ENCODE measurements at regions not wholly inside any gene's neighbourhood (a gene's known extent, or its start where the extent isn't known, plus 50 kb on each side); places are given as distances from the start of the nearest gene placed in this dataset.

GRCh38 chr11:56890584-56891305 lies 98.0 kb upstream of the OR5AK2 start:
- no peak for ATAC-seq
- Histone ChIP-seq H3K9me3 (no peaks in the 10 kb centered on the region), H3K4me1 (peaks cover 10% of the 10 kb centered on the region), H3K36me3 (replicated peaks in 1 of 2; ENCODE audit: insufficient read depth in 1 of 2, low read depth in 2 of 2) (no peaks in the 10 kb centered on the region), H3K27ac (no peak overlapping the region), H3K4me3 (no peak overlapping the region), H3K27me3 (no peaks in the 10 kb centered on the region)
- 66 to 67% methylated on average over 9 of the region's 9 CpGs for WGBS, 2 donors
- intact Hi-C loops (cut with DNase I) = no loop called here
- no peak for DNase-seq
- TF ChIP-seq CTCF (IDR thresholded peaks at IDR 0.05) (no peak), POLR2A (IDR thresholded peaks at IDR 0.05) (no peak)

DNA sequence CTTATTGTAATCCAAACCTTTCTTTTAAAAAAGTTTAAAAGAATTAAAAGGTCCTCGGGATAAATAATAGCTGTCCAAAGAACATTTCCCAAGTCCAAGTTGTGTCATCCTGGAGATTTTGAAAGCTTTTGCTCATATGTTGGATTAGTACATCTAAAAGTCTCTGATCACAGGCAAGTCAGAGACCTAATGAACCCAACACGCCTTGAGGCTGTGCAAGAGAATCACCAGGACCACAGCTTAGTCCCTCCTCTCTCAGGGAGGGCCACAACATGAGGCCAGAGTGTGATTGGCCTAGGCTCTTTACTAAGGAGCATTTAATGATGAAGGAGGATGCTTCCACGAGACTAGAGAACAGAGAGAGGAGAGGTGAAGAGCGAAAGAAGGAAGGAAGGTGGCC lies 98.7 kb upstream of the OR5AK2 start:
- no peak for TF ChIP-seq POLR2A (IDR thresholded peaks at IDR 0.05)
- no peak for TF ChIP-seq CTCF (IDR thresholded peaks at IDR 0.05)
- intact Hi-C loops (cut with DNase I) = no loop called here
- no peak overlapping the region for H3K4me3 ChIP-seq
- H3K27ac ChIP-seq = no peak overlapping the region
- peaks cover 18% of the 10 kb centered on the region for H3K4me1 ChIP-seq
- WGBS, 2 donors = 75 to 77% methylated on average over 4 of the region's 4 CpGs
- no peak for ATAC-seq
- no peaks in the 10 kb centered on the region for H3K9me3 ChIP-seq
- H3K27me3 ChIP-seq = no peaks in the 10 kb centered on the region
- H3K36me3 ChIP-seq (replicated peaks in 1 of 2; ENCODE audit: insufficient read depth in 1 of 2, low read depth in 2 of 2) = no peaks in the 10 kb centered on the region
- DNase-seq = no peak

- ATAC-seq (no peak), DNase-seq (no peak)
- Histone ChIP-seq H3K9me3 (no peaks in the 10 kb centered on the region), H3K27me3 (no peaks in the 10 kb centered on the region), H3K4me1 (peaks cover 24% of the 10 kb centered on the region), H3K36me3 (replicated peaks in 1 of 2; ENCODE audit: insufficient read depth in 1 of 2, low read depth in 2 of 2) (no peaks in the 10 kb centered on the region), H3K27ac (no peak overlapping the region), H3K4me3 (no peak overlapping the region)
- no peak for TF ChIP-seq POLR2A (IDR thresholded peaks at IDR 0.05)
- TF ChIP-seq CTCF (IDR thresholded peaks at IDR 0.05) = no peak
- intact Hi-C loops (cut with DNase I) = no loop called here
- WGBS, 2 donors = 79 to 86% methylated on average over 3 of the region's 3 CpGs
Observed at GRCh38 chr11:56887940-56888339, 100.8 kb upstream of the OR5AK2 start.

DNA sequence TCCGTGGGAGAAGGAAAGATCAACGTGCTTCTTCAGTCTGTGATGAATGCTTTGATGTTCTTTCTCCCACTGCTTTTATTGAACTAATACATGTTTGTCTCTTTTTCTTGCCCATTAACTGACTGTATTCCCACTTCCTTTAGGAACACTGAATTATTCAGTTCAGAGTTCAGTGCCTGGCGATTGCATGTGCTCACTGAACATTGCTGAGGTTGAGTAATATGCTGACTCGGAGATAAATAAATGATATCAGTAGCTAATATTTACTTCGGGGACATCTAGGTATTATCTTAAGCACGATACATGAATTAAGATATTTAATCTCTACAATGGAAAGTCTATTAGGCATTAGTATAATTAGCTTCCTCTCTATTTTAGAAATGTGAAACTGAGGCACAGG lies 102.3 kb upstream of the OR5AK2 start:
- no peak for ATAC-seq
- H3K27ac ChIP-seq = peak overlapping the region in 1 of 4 donors; percentile 68

DNA sequence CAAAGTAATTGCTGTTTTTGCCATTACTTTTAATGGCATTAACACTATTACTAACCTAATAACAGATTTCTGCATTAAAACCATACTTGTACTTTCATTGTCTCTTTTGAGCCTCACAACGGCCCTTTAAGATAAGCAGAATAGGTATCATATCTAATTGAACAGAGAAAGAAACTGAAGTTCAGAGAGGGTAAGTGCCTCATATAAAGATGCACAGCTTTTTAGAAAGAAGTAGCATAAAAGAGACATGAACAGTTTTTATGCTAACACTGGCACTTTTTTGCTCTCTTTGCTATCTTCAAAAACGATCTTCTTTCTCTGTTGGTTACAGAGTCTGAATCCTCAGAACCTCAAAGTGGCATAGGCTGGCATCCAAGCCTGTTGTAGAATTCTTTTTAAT lies 102.9 kb upstream of the OR5AK2 start:
- Histone ChIP-seq H3K9me3 (no peaks in the 10 kb centered on the region), H3K27me3 (no peaks in the 10 kb centered on the region), H3K4me1 (peaks cover 24% of the 10 kb centered on the region), H3K27ac (peak overlapping the region in 2 of 4 donors; percentile 58 to 68), H3K36me3 (replicated peaks in 1 of 2; ENCODE audit: insufficient read depth in 1 of 2, low read depth in 2 of 2) (no peaks in the 10 kb centered on the region), H3K4me3 (no peak overlapping the region)
- WGBS, 2 donors = 37 to 43% methylated on average over 2 of the region's 2 CpGs
- ATAC-seq (no peak), DNase-seq (no peak)
- intact Hi-C loops (cut with DNase I) = no loop called here
- TF ChIP-seq POLR2A (IDR thresholded peaks at IDR 0.05) (no peak), CTCF (IDR thresholded peaks at IDR 0.05) (no peak)

More for the DNA sequence above, 102.3 kb upstream of the OR5AK2 start:
- DNase-seq = no peak
- peaks cover 24% of the 10 kb centered on the region for H3K4me1 ChIP-seq
- no peak for TF ChIP-seq POLR2A (IDR thresholded peaks at IDR 0.05)
- H3K36me3 ChIP-seq (replicated peaks in 1 of 2; ENCODE audit: insufficient read depth in 1 of 2, low read depth in 2 of 2) = no peaks in the 10 kb centered on the region
- no peak overlapping the region for H3K4me3 ChIP-seq
- 21 to 25% methylated on average over 6 of the region's 6 CpGs for WGBS, 2 donors
- intact Hi-C loops (cut with DNase I) = no loop called here
- H3K27me3 ChIP-seq = no peaks in the 10 kb centered on the region
- no peaks in the 10 kb centered on the region for H3K9me3 ChIP-seq
